Mucosa of rectum (tissue), 2 donors: ENCODE measurements at regions not wholly inside any gene's neighbourhood (a gene's known extent, or its start where the extent isn't known, plus 50 kb on each side); places are given as distances from the start of the nearest gene placed in this dataset.
"Not testable (repeated sequence)": the region's sequence is repeated elsewhere in the genome, so short reads cannot be mapped to it uniquely, and the experiment has no call there.

Source experiments
- H3K27ac ChIP-seq, 2 donors: one replicate each; pipeline ENCODE4 v1.7.0; 2013; ENCODE audit warnings: inconsistent platforms in 2 of 2, low read depth in 2 of 2, low read length in 2 of 2
- H3K27me3 ChIP-seq, 2 donors: one replicate each; pipeline ENCODE4 v1.7.0; 2013; ENCODE audit warnings: low read length in 2 of 2; ENCODE audit not compliant: control insufficient read depth in 2 of 2, insufficient read depth in 2 of 2
- H3K36me3 ChIP-seq, 2 donors: one replicate each; pipeline ENCODE4 v1.7.0; 2013; ENCODE audit warnings: low read length in 2 of 2; ENCODE audit not compliant: control insufficient read depth in 2 of 2, insufficient read depth in 2 of 2
- H3K4me1 ChIP-seq, 2 donors: one replicate each; pipeline ENCODE4 v1.7.0; 2013; ENCODE audit warnings: low read length in 2 of 2, mild to moderate bottlenecking in 1 of 2; ENCODE audit not compliant: control insufficient read depth in 2 of 2, insufficient read depth in 2 of 2
- H3K4me3 ChIP-seq, 2 donors: one replicate each; pipeline ENCODE4 v1.7.0; 2013; ENCODE audit warnings: low read length in 2 of 2
- H3K9ac ChIP-seq, 2 donors: one replicate each; pipeline ENCODE4 v1.7.0; 2013; ENCODE audit warnings: low read length in 2 of 2, low read depth in 1 of 2, mild to moderate bottlenecking in 1 of 2
- H3K9me3 ChIP-seq, 2 donors: one replicate each; pipeline ENCODE4 v1.7.0; 2013; ENCODE audit warnings: low read length in 2 of 2; ENCODE audit not compliant: control insufficient read depth in 2 of 2
- donor health status: healthy.
- donor health status: Normal muscosa, but diverticular disease.

GRCh38 chr3:14016900-14017475, 107.7 kb downstream of the CHCHD4 start:
- Histone ChIP-seq H3K36me3 (no peaks in the 10 kb centered on the region), H3K4me1 (no peaks in the 10 kb centered on the region), H3K27me3 (no peaks in the 10 kb centered on the region), H3K27ac (no peak overlapping the region), H3K9ac (no peak overlapping the region), H3K4me3 (no peak overlapping the region), H3K9me3 (no peaks in the 10 kb centered on the region)

GRCh38 chr3:14007006-14007405, 117.7 kb downstream of the CHCHD4 start:
- H3K9me3 ChIP-seq: no peaks in the 10 kb centered on the region
- H3K4me3 ChIP-seq: no peak overlapping the region
- no peaks in the 10 kb centered on the region for H3K36me3 ChIP-seq
- no peaks in the 10 kb centered on the region for H3K27me3 ChIP-seq
- H3K4me1 ChIP-seq: no peaks in the 10 kb centered on the region
- H3K27ac ChIP-seq: no peak overlapping the region
- no peak overlapping the region for H3K9ac ChIP-seq

GRCh38 chr3:14001136-14001535, 121.3 kb upstream of the WNT7A start:
- Histone ChIP-seq H3K9ac (no peak overlapping the region), H3K4me3 (no peak overlapping the region), H3K27me3 (no peaks in the 10 kb centered on the region), H3K9me3 (no peaks in the 10 kb centered on the region), H3K4me1 (no peaks in the 10 kb centered on the region), H3K36me3 (no peaks in the 10 kb centered on the region), H3K27ac (no peak overlapping the region)

GRCh38 chr3:14000556-14000955, 120.7 kb upstream of the WNT7A start:
- Histone ChIP-seq H3K27me3 (no peaks in the 10 kb centered on the region), H3K9me3 (no peaks in the 10 kb centered on the region), H3K36me3 (no peaks in the 10 kb centered on the region), H3K4me3 (no peak overlapping the region), H3K9ac (no peak overlapping the region), H3K4me1 (no peaks in the 10 kb centered on the region), H3K27ac (no peak overlapping the region)

- no peak overlapping the region for H3K4me3 ChIP-seq
- no peaks in the 10 kb centered on the region for H3K4me1 ChIP-seq
- no peaks in the 10 kb centered on the region for H3K36me3 ChIP-seq
- H3K27ac ChIP-seq: no peak overlapping the region
- H3K27me3 ChIP-seq: no peaks in the 10 kb centered on the region
- H3K9me3 ChIP-seq: no peaks in the 10 kb centered on the region
- H3K9ac ChIP-seq: no peak overlapping the region
These were observed 119.0 kb upstream of the WNT7A start for GRCh38 chr3:13998831-13999230.

- H3K4me3 ChIP-seq, H3K27ac ChIP-seq, H3K9me3 ChIP-seq, H3K27me3 ChIP-seq, H3K9ac ChIP-seq, H3K4me1 ChIP-seq, H3K36me3 ChIP-seq: not testable (repeated sequence)
These were observed 115.3 kb upstream of the WNT7A start for GRCh38 chr3:13995216-13995615.

- not testable (repeated sequence) for H3K4me1 ChIP-seq, H3K36me3 ChIP-seq, H3K9me3 ChIP-seq, H3K27ac ChIP-seq, H3K4me3 ChIP-seq, H3K9ac ChIP-seq, H3K27me3 ChIP-seq
These were observed 109.1 kb upstream of the WNT7A start for GRCh38 chr3:13988925-13989324.

GRCh38 chr3:13976469-13976868, 96.6 kb upstream of the WNT7A start:
- peaks cover 0 to 3% of the 10 kb centered on the region in 2 donors for H3K27me3 ChIP-seq
- H3K4me3 ChIP-seq: no peak overlapping the region
- H3K27ac ChIP-seq: no peak overlapping the region

GRCh38 chr3:13975686-13976085, 95.8 kb upstream of the WNT7A start:
- Histone ChIP-seq H3K9me3 (peaks cover 0 to 2% of the 10 kb centered on the region in 2 donors), H3K27ac (no peak overlapping the region), H3K4me3 (no peak overlapping the region), H3K9ac (no peak overlapping the region), H3K27me3 (peaks cover 0 to 3% of the 10 kb centered on the region in 2 donors), H3K4me1 (no peaks in the 10 kb centered on the region), H3K36me3 (no peaks in the 10 kb centered on the region)

More at GRCh38 chr3:13976469-13976868, 96.6 kb upstream of the WNT7A start:
- peaks cover 0 to 2% of the 10 kb centered on the region in 2 donors for H3K9me3 ChIP-seq
- no peaks in the 10 kb centered on the region for H3K36me3 ChIP-seq
- no peaks in the 10 kb centered on the region for H3K4me1 ChIP-seq
- no peak overlapping the region for H3K9ac ChIP-seq

- Histone ChIP-seq H3K27me3 (peaks cover 0 to 3% of the 10 kb centered on the region in 2 donors), H3K27ac (no peak overlapping the region), H3K9me3 (peaks cover 0 to 2% of the 10 kb centered on the region in 2 donors), H3K36me3 (no peaks in the 10 kb centered on the region), H3K4me3 (no peak overlapping the region), H3K9ac (no peak overlapping the region), H3K4me1 (no peaks in the 10 kb centered on the region)
These were observed 93.0 kb upstream of the WNT7A start for GRCh38 chr3:13972679-13973379.
